Stimulated activated memory B cell treated with anti-CD40 and anti-IgM and Interleukin-4, amounts not matched to agents 10 μg/mL and 1 μg/mL and 100 μg/mL, for 72 hours (primary cell): ENCODE measurements at regions not wholly inside any gene's neighbourhood (a gene's known extent, or its start where the extent isn't known, plus 50 kb on each side); places are given as distances from the start of the nearest gene placed in this dataset.
"Not testable (repeated sequence)": the region's sequence is repeated elsewhere in the genome, so short reads cannot be mapped to it uniquely, and the experiment has no call there.

Experiments used
- ATAC-seq: fragments of 150-1000 bp; cut with Tn5 transposase; 2 replicates; pipeline ENCODE4 v1.10.0; 2021
- H3K27ac Mint-ChIP-seq: one replicate; pipeline ENCODE4 v1.8.0; 2022; ENCODE audit warnings: mild to moderate bottlenecking, mixed read lengths
- H3K27me3 Mint-ChIP-seq: one replicate; pipeline ENCODE4 v1.8.0; 2022; ENCODE audit warnings: mixed read lengths
- H3K36me3 Mint-ChIP-seq: one replicate; pipeline ENCODE4 v1.8.0; 2022; ENCODE audit warnings: mixed read lengths
- H3K4me1 Mint-ChIP-seq: one replicate; pipeline ENCODE4 v1.8.0; 2022; ENCODE audit warnings: mixed read lengths
- H3K4me3 Mint-ChIP-seq: one replicate; pipeline ENCODE4 v1.8.0; 2022; ENCODE audit warnings: mild to moderate bottlenecking, moderate library complexity, mixed read lengths
- H3K9me3 Mint-ChIP-seq: one replicate; pipeline ENCODE4 v1.8.0; 2022; ENCODE audit warnings: mixed read lengths

GRCh38 chr6:170146640-170147039 lies 144.2 kb downstream of the DLL1 start:
- Mint-ChIP-seq H3K36me3 (peaks cover 6% of the 10 kb centered on the region), H3K4me3 (no peak overlapping the region), H3K9me3 (peaks cover 7% of the 10 kb centered on the region), H3K27me3 (peaks cover 38% of the 10 kb centered on the region), H3K27ac (no peak overlapping the region), H3K4me1 (peaks cover 18% of the 10 kb centered on the region)
- ATAC-seq: no peak

DNA sequence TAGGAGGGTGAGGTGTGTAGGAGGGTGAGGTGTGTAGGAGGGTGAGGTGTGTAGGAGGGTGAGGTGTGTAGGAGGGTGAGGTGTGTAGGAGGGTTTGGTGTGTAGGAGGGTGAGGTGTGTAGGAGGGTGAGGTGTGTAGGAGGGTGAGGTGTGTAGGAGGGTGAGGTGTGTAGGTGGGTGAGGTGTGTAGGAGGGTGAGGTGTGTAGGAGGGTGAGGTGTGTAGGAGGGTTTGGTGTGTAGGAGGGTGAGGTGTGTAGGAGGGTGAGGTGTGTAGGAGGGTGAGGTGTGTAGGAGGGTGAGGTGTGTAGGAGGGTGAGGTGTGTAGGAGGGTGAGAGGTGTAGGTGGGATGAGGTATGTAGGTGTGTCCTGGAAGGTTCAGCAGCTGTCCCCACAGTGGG lies 144.7 kb downstream of the DLL1 start:
- not testable (repeated sequence) for H3K27ac Mint-ChIP-seq

DNA sequence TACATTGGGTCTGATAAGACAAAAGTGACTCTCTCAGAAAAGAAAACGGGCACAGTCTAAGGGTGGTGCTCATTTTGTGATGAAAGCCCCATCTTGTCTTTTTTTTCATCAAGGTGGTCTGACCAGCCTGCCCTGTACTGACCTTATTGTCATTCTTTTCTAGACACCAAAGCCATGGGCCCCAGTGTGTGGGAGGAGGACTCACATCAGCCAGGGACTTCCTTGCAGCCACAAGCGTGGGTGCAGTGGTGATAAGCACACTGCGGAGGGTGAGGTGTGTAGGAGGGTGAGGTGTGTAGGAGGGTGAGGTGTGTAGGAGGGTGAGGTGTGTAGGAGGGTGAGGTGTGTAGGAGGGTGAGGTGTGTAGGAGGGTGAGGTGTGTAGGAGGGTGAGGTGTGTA lies 145.2 kb downstream of the DLL1 start:
- not testable (repeated sequence) for H3K36me3 Mint-ChIP-seq, H3K27ac Mint-ChIP-seq, H3K9me3 Mint-ChIP-seq, H3K4me3 Mint-ChIP-seq, ATAC-seq
- H3K27me3 Mint-ChIP-seq: peaks cover 29% of the 10 kb centered on the region
- H3K4me1 Mint-ChIP-seq: peaks cover 18% of the 10 kb centered on the region

More for the DNA sequence above, 144.7 kb downstream of the DLL1 start:
- not testable (repeated sequence) for H3K9me3 Mint-ChIP-seq, ATAC-seq, H3K36me3 Mint-ChIP-seq, H3K4me3 Mint-ChIP-seq
- peaks cover 18% of the 10 kb centered on the region for H3K4me1 Mint-ChIP-seq
- H3K27me3 Mint-ChIP-seq: peaks cover 33% of the 10 kb centered on the region

GRCh38 chr6:170145272-170145592 lies 145.6 kb downstream of the DLL1 start:
- ATAC-seq: no peak
- H3K27ac Mint-ChIP-seq: no peak overlapping the region
- H3K4me3 Mint-ChIP-seq: no peak overlapping the region
- peaks cover 6% of the 10 kb centered on the region for H3K36me3 Mint-ChIP-seq
- H3K9me3 Mint-ChIP-seq: peaks cover 7% of the 10 kb centered on the region
- H3K4me1 Mint-ChIP-seq: peaks cover 18% of the 10 kb centered on the region
- H3K27me3 Mint-ChIP-seq: peaks cover 24% of the 10 kb centered on the region

GRCh38 chr6:170144571-170145271 lies 146.2 kb downstream of the DLL1 start:
- H3K27me3 Mint-ChIP-seq: peaks cover 19% of the 10 kb centered on the region
- H3K4me1 Mint-ChIP-seq: peaks cover 18% of the 10 kb centered on the region
- no peak overlapping the region for H3K27ac Mint-ChIP-seq
- H3K4me3 Mint-ChIP-seq: no peak overlapping the region
- ATAC-seq: no peak
- peaks cover 6% of the 10 kb centered on the region for H3K36me3 Mint-ChIP-seq
- peaks cover 7% of the 10 kb centered on the region for H3K9me3 Mint-ChIP-seq

DNA sequence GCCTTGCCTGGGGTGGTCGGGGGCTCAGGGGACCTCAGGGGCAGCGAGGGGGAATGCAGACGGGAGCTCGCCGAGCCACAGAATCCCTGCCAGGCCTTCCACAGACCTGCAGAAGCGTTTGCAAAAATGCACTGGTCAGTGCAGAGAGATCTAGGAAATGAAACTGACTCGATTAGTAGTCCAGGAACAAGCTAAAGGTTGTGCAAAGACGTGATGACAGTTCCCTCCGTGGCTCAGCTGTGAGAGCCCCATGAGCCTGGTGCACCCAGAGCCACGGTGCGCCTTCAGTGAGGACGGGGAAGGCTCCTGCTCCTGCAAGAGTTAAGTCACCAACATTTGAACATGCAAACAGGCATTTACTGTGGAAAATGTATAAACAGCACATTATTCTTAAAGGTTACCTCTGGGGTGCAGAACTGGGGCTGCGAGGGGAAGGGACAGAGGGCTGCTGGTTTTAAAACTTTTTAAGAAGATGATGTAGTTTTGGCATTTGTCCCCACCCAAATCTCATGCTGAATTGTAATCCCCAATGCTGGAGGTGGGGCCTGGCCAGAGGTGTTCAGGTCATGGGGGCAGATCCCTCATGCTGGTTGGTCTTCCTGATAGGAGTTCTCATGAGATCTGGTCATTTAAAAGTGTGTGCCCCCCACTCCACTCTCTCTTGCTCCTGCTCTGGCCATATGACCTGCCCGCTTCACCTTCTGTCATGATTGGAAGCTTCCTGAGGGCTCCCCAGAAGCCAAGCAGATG lies 147.3 kb downstream of the DLL1 start:
- Mint-ChIP-seq H3K9me3 (peaks cover 15% of the 10 kb centered on the region), H3K4me1 (peaks cover 14% of the 10 kb centered on the region), H3K36me3 (peaks cover 6% of the 10 kb centered on the region), H3K4me3 (no peak overlapping the region), H3K27ac (no peak overlapping the region), H3K27me3 (peaks cover 8% of the 10 kb centered on the region)
- no peak for ATAC-seq

DNA sequence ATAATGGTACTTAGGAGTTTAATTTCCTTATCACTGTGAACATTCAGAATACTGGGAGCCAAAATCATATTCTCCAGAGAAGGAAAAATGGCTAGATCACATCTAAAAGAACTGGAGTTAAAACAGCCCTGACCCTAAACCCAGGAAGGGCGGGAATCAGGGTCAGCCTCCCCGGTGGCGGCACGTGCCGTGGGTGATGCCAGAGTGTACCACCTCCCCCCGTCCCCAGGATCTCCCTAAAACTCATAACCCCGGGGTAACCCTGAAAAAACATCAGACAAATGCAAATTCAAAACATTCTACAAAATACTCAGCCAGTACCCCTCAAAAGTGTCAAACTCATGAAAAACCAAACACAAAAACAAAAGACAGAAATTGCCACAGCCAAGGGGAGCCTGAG lies 148.3 kb downstream of the DLL1 start:
- H3K9me3 Mint-ChIP-seq: peaks cover 18% of the 10 kb centered on the region

GRCh38 chr6:170141061-170141460 lies 149.8 kb downstream of the DLL1 start:
- H3K27me3 Mint-ChIP-seq, H3K27ac Mint-ChIP-seq, ATAC-seq, H3K4me1 Mint-ChIP-seq, H3K4me3 Mint-ChIP-seq, H3K36me3 Mint-ChIP-seq: not testable (repeated sequence)
- peaks cover 18% of the 10 kb centered on the region for H3K9me3 Mint-ChIP-seq

More for the DNA sequence above, 148.3 kb downstream of the DLL1 start:
- Mint-ChIP-seq H3K36me3 (peaks cover 6% of the 10 kb centered on the region), H3K27me3 (no peaks in the 10 kb centered on the region), H3K27ac (no peak overlapping the region), H3K4me1 (peaks cover 7% of the 10 kb centered on the region), H3K4me3 (no peak overlapping the region)
- ATAC-seq: no peak

GRCh38 chr6:170140129-170140528 lies 150.7 kb downstream of the DLL1 start:
- peaks cover 7% of the 10 kb centered on the region for H3K4me1 Mint-ChIP-seq
- ATAC-seq: no peak

GRCh38 chr6:170139531-170139930 lies 151.3 kb downstream of the DLL1 start:
- H3K27me3 Mint-ChIP-seq: peaks cover 9% of the 10 kb centered on the region
- H3K27ac Mint-ChIP-seq: no peak overlapping the region
- peaks cover 2% of the 10 kb centered on the region for H3K4me1 Mint-ChIP-seq
- peaks cover 2% of the 10 kb centered on the region for H3K36me3 Mint-ChIP-seq
- H3K4me3 Mint-ChIP-seq: no peak overlapping the region
- ATAC-seq: no peak
- H3K9me3 Mint-ChIP-seq: peaks cover 13% of the 10 kb centered on the region

More at GRCh38 chr6:170140129-170140528, 150.7 kb downstream of the DLL1 start:
- Mint-ChIP-seq H3K36me3 (peaks cover 6% of the 10 kb centered on the region), H3K4me3 (no peak overlapping the region), H3K27ac (no peak overlapping the region), H3K9me3 (peaks cover 18% of the 10 kb centered on the region), H3K27me3 (peaks cover 8% of the 10 kb centered on the region)

GRCh38 chr6:170139046-170139445 lies 151.8 kb downstream of the DLL1 start:
- Mint-ChIP-seq H3K27me3 (peaks cover 13% of the 10 kb centered on the region), H3K9me3 (peaks cover 11% of the 10 kb centered on the region)
- H3K27ac Mint-ChIP-seq, H3K4me3 Mint-ChIP-seq, ATAC-seq, H3K4me1 Mint-ChIP-seq, H3K36me3 Mint-ChIP-seq: not testable (repeated sequence)

GRCh38 chr6:170137911-170138910 lies 152.7 kb downstream of the DLL1 start:
- H3K4me3 Mint-ChIP-seq: no peak overlapping the region
- H3K4me1 Mint-ChIP-seq: no peaks in the 10 kb centered on the region
- H3K27ac Mint-ChIP-seq: no peak overlapping the region
- no peak for ATAC-seq
- H3K36me3 Mint-ChIP-seq: no peaks in the 10 kb centered on the region
- peaks cover 11% of the 10 kb centered on the region for H3K9me3 Mint-ChIP-seq
- peaks cover 20% of the 10 kb centered on the region for H3K27me3 Mint-ChIP-seq

GRCh38 chr6:170137176-170137891 lies 153.5 kb downstream of the DLL1 start:
- Mint-ChIP-seq H3K27ac (no peak overlapping the region), H3K4me1 (no peaks in the 10 kb centered on the region), H3K4me3 (no peak overlapping the region), H3K27me3 (peaks cover 21% of the 10 kb centered on the region), H3K36me3 (no peaks in the 10 kb centered on the region), H3K9me3 (peaks cover 11% of the 10 kb centered on the region)
- no peak for ATAC-seq

DNA sequence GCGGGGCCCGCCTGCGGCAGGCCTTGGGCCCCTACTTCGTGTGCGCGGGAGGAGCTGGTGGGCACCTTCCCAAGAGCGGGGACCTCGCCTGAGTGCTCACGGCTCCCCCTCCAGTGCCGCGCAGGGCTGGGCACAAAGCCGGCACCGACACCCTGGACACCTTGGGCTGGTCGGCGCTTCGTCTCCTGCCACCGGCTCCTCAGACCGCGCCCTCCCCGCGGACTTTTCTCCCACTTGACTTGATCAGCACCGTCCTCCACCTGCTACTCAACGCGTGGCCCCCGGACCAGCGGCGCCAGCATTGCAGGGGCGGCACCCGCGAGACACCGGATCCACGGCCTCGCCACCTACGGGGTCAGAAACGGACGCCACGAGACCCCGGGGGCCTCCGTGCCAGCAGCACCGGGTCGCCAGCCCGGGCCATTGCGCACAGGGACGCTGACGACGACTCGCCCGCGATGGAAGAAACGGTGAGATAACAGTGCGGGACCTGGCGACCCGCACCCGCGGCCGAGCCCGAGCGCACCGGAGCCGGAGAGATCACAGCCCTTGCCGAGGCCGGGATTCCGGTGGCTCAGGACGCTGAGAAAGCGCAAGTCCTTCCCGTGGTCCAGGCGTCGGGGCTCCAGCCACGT lies 154.2 kb downstream of the DLL1 start:
- peaks cover 11% of the 10 kb centered on the region for H3K9me3 Mint-ChIP-seq
- H3K27ac Mint-ChIP-seq: no peak overlapping the region
- H3K36me3 Mint-ChIP-seq: no peaks in the 10 kb centered on the region
- peaks cover 28% of the 10 kb centered on the region for H3K27me3 Mint-ChIP-seq
- no peaks in the 10 kb centered on the region for H3K4me1 Mint-ChIP-seq
- ATAC-seq: peak; percentile 16
- H3K4me3 Mint-ChIP-seq: no peak overlapping the region
